Ishikawa (cell line): ENCODE measurements at regions not wholly inside any gene's neighbourhood (a gene's known extent, or its start where the extent isn't known, plus 50 kb on each side); places are given as distances from the start of the nearest gene placed in this dataset.

ENCODE experiments used
- CREB1 ChIP-seq: IDR thresholded peaks from 2 replicates; pipeline ENCODE4 v1.6.1; 2012; ENCODE audit warnings: low read depth
- EP300 ChIP-seq: IDR thresholded peaks from 2 replicates; pipeline ENCODE4 v1.6.1; 2012; ENCODE audit warnings: borderline replicate concordance
- FOXM1 ChIP-seq: IDR thresholded peaks from 2 replicates; pipeline ENCODE4 v1.6.1; 2012; ENCODE audit warnings: low read depth, borderline replicate concordance
- RAD21 ChIP-seq: IDR thresholded peaks from 2 replicates; pipeline ENCODE4 v1.6.1; 2012; ENCODE audit warnings: low read depth
- REST ChIP-seq: IDR thresholded peaks from 2 replicates; pipeline ENCODE4 v1.6.1; 2012; ENCODE audit warnings: low read depth, mild to moderate bottlenecking
- TAF1 ChIP-seq: IDR thresholded peaks from 2 replicates; pipeline ENCODE4 v1.6.1; 2012; ENCODE audit warnings: low read depth, mild to moderate bottlenecking
- TF ChIP-seq, protein P1 (sequence below): IDR thresholded peaks from 2 replicates; pipeline ENCODE4 v1.6.1; 2012
- TF ChIP-seq, protein P2 (sequence below): IDR thresholded peaks from 2 replicates; pipeline ENCODE4 v1.6.1; 2012

DNA sequence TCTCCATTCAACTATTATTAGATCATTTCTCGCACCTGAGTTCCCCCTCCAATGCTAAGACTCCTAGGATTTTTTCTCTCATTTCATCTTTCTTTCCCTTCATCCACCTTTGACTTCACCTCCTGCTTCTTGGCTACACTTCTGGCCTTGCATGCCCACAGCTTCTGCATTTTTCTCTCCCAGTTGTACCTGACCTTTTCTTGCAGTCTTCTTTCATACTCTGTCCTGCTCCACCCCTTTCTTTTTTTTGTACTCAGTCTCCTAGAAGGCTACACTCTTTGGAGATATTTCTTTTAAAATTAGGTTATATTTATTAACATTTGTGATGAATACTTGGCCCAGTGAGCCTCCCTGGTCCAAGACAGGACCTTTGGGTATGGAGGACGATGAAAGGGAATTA lies 190.4 kb downstream of the DEPDC1B start:
- TF ChIP-seq TAF1 (no peak), EP300 (no peak), CREB1 (no peak), FOXM1 (no peak), REST (no peak), RAD21 (no peak)
- TF ChIP-seq, protein P1, sequence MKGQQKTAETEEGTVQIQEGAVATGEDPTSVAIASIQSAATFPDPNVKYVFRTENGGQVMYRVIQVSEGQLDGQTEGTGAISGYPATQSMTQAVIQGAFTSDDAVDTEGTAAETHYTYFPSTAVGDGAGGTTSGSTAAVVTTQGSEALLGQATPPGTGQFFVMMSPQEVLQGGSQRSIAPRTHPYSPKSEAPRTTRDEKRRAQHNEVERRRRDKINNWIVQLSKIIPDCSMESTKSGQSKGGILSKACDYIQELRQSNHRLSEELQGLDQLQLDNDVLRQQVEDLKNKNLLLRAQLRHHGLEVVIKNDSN: no peak
- TF ChIP-seq, protein P2, sequence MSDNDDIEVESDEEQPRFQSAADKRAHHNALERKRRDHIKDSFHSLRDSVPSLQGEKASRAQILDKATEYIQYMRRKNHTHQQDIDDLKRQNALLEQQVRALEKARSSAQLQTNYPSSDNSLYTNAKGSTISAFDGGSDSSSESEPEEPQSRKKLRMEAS: no peak
